Esophagus muscularis mucosa (tissue), 4 donors: ENCODE measurements at regions not wholly inside any gene's neighbourhood (a gene's known extent, or its start where the extent isn't known, plus 50 kb on each side); places are given as distances from the start of the nearest gene placed in this dataset.

ENCODE experiments used
- EP300 ChIP-seq: sonication (generic); formaldehyde crosslinking; IDR thresholded peaks from one replicate; pipeline ENCODE4 v1.6.1; 2017; ENCODE audit warnings: antibody characterized with exemption
- POLR2A ChIP-seq: fragments of 450-650 bp; IDR thresholded peaks from one replicate; pipeline ENCODE4 v1.6.1; 2017; ENCODE audit warnings: antibody characterized with exemption, moderate library complexity, mild to moderate bottlenecking, low read depth
- TF ChIP-seq, protein P1 (sequence below), 3 experiments: fragments of 200-600 bp in 2 of 3; fragments of 450-650 bp in 1 of 3; sonication (generic) in 2 of 3; IDR thresholded peaks; one replicate each; pipeline ENCODE4 v1.5.1; 2017 to 2019; ENCODE audit warnings: antibody characterized with exemption in 3 of 3, mild to moderate bottlenecking in 2 of 3, moderate library complexity in 1 of 3

DNA sequence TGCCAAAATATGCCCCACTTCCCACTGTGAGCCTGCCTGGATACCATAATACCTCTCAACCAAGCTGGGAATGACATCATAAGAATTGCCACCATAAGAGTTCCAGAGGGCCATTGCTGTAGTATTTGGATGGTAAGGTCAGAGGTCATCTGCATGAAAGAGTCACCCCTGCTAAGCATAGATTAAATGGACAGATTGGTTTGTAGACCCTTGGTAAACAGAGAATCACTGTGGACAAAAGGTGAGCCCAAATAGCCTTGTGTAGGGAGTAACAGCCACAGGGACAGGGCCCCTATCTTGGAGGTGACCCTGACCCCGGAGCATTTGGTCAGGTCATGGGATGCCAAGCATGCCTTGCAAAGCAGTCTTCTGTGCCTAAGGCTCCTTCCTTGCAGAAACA lies 129.7 kb downstream of the GPAM start:
- TF ChIP-seq, protein P1, sequence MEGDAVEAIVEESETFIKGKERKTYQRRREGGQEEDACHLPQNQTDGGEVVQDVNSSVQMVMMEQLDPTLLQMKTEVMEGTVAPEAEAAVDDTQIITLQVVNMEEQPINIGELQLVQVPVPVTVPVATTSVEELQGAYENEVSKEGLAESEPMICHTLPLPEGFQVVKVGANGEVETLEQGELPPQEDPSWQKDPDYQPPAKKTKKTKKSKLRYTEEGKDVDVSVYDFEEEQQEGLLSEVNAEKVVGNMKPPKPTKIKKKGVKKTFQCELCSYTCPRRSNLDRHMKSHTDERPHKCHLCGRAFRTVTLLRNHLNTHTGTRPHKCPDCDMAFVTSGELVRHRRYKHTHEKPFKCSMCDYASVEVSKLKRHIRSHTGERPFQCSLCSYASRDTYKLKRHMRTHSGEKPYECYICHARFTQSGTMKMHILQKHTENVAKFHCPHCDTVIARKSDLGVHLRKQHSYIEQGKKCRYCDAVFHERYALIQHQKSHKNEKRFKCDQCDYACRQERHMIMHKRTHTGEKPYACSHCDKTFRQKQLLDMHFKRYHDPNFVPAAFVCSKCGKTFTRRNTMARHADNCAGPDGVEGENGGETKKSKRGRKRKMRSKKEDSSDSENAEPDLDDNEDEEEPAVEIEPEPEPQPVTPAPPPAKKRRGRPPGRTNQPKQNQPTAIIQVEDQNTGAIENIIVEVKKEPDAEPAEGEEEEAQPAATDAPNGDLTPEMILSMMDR (IDR thresholded peaks at IDR 0.05), result no peak
- TF ChIP-seq EP300 (no peak), POLR2A (no peak)
